HEK293T (cell line): ENCODE measurements at regions not wholly inside any gene's neighbourhood (a gene's known extent, or its start where the extent isn't known, plus 50 kb on each side); places are given as distances from the start of the nearest gene placed in this dataset.

Experiments used
- CTCF ChIA-PET: fragments of 350-600 bp; formaldehyde crosslinking; extraction: SDS; loops from one replicate; lab custom pipeline; 2021; ENCODE audit warnings: antibody characterized with exemption, inconsistent platforms; lab: Yijun Ruan, JAX
- POLR2A ChIA-PET: fragments of 350-600 bp; formaldehyde crosslinking; extraction: SDS; loops from one replicate; lab custom pipeline; 2020; ENCODE audit warnings: antibody characterized with exemption, inconsistent platforms; lab: Yijun Ruan, JAX
- DNase-seq: peaks from one replicate; pipeline ENCODE4 v3.0.0; 2012; ENCODE audit warnings: mixed read lengths; ENCODE audit errors: extremely low spot score
- ARNT ChIP-seq: fragments of 450-650 bp; IDR thresholded peaks from 2 replicates; pipeline ENCODE4 v1.6.1; 2017; ENCODE audit warnings: mild to moderate bottlenecking
- BHLHE40 ChIP-seq: fragments of 450-650 bp; IDR thresholded peaks from 2 replicates; pipeline ENCODE4 v1.6.1; 2016; ENCODE audit warnings: mild to moderate bottlenecking, moderate library complexity, borderline replicate concordance
- CTBP1 ChIP-seq: fragments of 450-650 bp; IDR thresholded peaks from 2 replicates; pipeline ENCODE4 v1.6.1; 2016; ENCODE audit warnings: borderline replicate concordance
- ELF4 ChIP-seq: fragments of 450-650 bp; IDR thresholded peaks from 2 replicates; pipeline ENCODE4 v1.6.1; 2017; ENCODE audit warnings: antibody characterized with exemption
- FOXA1 ChIP-seq: fragments of 450-650 bp; IDR thresholded peaks from 2 replicates; pipeline ENCODE4 v1.6.1; 2016; ENCODE audit warnings: mild to moderate bottlenecking
- FOXK2 ChIP-seq: fragments of 450-650 bp; IDR thresholded peaks from 2 replicates; pipeline ENCODE4 v1.6.1; 2016; ENCODE audit warnings: mild to moderate bottlenecking
- FOXM1 ChIP-seq: fragments of 450-650 bp; IDR thresholded peaks from 2 replicates; pipeline ENCODE4 v1.6.1; 2017; ENCODE audit warnings: mild to moderate bottlenecking, borderline replicate concordance
- HDGF ChIP-seq: fragments of 450-650 bp; IDR thresholded peaks from 2 replicates; pipeline ENCODE4 v1.6.1; 2017; ENCODE audit warnings: antibody characterized with exemption, borderline replicate concordance
- L3MBTL2 ChIP-seq: fragments of 450-650 bp; conservative IDR thresholded peaks from 2 replicates; pipeline ENCODE4 v1.6.1; 2016; ENCODE audit warnings: mild to moderate bottlenecking
- LEF1 ChIP-seq: fragments of 450-650 bp; IDR thresholded peaks from 2 replicates; pipeline ENCODE4 v1.6.1; 2017; ENCODE audit warnings: mild to moderate bottlenecking, borderline replicate concordance
- NFRKB ChIP-seq: fragments of 450-650 bp; IDR thresholded peaks from 2 replicates; pipeline ENCODE4 v1.6.1; 2016; ENCODE audit warnings: mild to moderate bottlenecking, moderate library complexity
- SP1 ChIP-seq: fragments of 450-650 bp; IDR thresholded peaks from 2 replicates; pipeline ENCODE4 v1.6.1; 2017
- SUZ12 ChIP-seq: fragments of 450-650 bp; IDR thresholded peaks from 2 replicates; pipeline ENCODE4 v1.6.1; 2016; ENCODE audit warnings: mild to moderate bottlenecking
- TARDBP ChIP-seq: fragments of 450-650 bp; IDR thresholded peaks from 2 replicates; pipeline ENCODE4 v1.6.1; 2016
- ZNF384 ChIP-seq: fragments of 450-650 bp; IDR thresholded peaks from 2 replicates; pipeline ENCODE4 v1.6.1; 2016
- TF ChIP-seq, protein P1 (sequence below): fragments of 450-650 bp; IDR thresholded peaks from 2 replicates; pipeline ENCODE4 v1.6.1; 2016

DNA sequence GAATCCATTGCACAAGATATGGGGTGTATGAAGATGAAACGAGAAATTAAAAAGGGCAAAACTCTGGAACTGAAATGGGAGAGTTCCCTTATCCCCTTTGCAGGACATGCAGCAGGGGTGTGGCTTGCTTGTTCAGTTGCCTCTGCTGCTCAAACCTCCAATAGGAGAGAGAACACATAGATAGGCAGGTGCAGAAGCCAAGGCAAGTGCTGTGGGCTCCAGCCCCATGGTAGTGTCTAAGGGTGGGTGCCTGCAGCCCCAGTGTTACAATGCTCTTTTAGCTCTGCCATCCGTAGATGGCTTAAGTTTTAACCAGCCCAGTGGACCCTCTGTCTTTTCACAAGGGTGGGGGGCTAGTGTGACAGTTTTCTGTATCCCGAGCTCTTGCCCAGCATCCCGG, 69.7 kb downstream of the CMAS start:
- TF ChIP-seq SP1 (no peak), ELF4 (no peak), LEF1 (no peak), FOXM1 (no peak), NFRKB (no peak), FOXK2 (no peak), ZNF384 (no peak), FOXA1 (no peak), CTBP1 (no peak), ARNT (no peak), L3MBTL2 (no peak), TARDBP (no peak)
- TF ChIP-seq, protein P1, sequence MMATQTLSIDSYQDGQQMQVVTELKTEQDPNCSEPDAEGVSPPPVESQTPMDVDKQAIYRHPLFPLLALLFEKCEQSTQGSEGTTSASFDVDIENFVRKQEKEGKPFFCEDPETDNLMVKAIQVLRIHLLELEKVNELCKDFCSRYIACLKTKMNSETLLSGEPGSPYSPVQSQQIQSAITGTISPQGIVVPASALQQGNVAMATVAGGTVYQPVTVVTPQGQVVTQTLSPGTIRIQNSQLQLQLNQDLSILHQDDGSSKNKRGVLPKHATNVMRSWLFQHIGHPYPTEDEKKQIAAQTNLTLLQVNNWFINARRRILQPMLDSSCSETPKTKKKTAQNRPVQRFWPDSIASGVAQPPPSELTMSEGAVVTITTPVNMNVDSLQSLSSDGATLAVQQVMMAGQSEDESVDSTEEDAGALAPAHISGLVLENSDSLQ: no peak
- ChIA-PET CTCF (no interaction called here), POLR2A (no interaction called here)
- DNase-seq: no peak

DNA sequence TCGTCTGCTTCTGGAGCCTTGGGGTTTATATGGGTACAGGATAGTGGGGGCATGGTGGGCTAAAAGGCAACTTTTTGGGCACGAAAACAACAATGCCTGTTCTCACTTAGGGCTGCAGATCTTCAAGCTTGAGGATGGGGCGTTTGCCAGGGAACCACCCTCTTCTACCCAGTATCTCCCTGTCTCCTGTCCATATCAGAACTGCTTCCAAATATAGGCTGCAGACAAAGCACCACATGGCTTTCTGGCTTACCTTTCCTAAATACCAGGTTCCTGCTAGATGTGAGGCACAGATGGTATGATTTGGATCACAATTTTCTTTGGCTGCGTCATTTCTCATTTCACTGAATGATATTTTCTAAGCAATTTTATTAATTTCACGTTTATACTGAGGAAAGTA, 70.4 kb downstream of the CMAS start:
- TF ChIP-seq SP1: no peak
- no peak for TF ChIP-seq ARNT
- TF ChIP-seq FOXA1: no peak
- ChIA-PET CTCF (interaction anchor here (1.3 kb wide), 1 partner anchor 14 kb away, joined by 3 read pairs; no protein-coding TSS in a partner anchor), POLR2A (no interaction called here)
- no peak for DNase-seq

DNA sequence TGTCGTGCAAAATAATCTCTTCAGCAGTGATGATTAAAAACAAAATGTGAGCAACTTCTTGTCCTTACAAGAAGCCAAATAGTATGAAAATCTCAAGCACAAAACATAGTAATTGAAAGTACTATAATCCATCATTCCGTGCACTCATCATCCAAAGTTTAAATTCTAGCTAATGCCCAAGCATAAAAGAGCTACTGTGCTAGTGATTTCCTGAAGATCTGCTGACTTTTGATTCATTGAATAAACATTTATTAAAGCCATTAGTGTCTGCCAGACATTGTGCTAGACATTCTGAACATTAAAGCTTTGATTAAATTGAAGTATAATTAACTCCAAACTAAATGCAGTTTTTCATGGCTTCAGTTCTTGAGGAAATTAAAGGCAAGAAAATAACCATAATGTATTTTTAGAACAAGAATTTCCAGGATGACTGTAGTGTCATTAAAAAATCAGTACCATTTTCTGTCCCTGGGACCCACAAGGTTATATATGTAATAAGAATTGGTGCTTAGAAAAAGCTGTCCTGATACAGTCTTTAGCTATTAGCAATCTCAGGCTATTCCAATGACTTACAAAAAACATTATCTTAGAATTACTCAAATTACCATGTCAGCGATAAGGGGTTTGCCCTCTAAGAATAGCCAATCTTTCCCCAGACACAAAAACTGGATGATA, 71.7 kb downstream of the CMAS start:
- POLR2A ChIA-PET: no interaction called here
- CTCF ChIA-PET: interaction anchor here (1.3 kb wide), 1 partner anchor 15 kb away, joined by 3 read pairs; no protein-coding TSS in a partner anchor
- TF ChIP-seq ARNT: no peak
- no peak for TF ChIP-seq HDGF
- TF ChIP-seq L3MBTL2: no peak
- no peak for TF ChIP-seq SP1
- no peak for TF ChIP-seq SUZ12
- no peak for TF ChIP-seq LEF1
- no peak for TF ChIP-seq NFRKB
- TF ChIP-seq ZNF384: no peak
- TF ChIP-seq, protein P1: no peak
- TF ChIP-seq ELF4: no peak
- TF ChIP-seq CTBP1: no peak
- DNase-seq: no peak

DNA sequence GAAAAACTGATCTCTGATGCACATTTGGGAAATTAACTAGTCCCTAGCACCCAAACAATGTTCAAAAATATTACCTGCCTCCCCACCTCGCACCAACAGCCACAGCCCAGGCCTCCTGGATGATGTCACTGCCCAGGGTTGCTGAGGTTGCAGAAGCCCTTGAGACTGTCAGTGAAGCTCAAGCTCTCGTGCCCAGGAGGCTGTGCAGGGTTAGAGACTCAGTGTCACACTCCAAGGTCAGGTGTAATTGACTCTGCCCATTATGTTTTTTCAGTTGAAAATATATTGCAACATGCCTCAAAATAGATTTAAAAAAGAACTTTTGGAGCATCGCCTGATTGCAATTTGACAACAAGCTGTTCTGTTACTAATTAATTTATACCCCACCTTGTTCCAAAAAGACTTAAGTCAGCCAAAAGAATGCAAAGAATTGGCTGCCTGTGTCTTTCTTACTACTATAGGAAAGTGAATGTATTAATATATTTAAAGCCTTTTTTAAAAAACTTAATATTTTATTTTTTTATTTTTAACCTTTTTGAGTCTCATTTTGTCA, 72.3 kb downstream of the CMAS start:
- TF ChIP-seq CTBP1: no peak
- no peak for TF ChIP-seq FOXA1
- no peak for TF ChIP-seq LEF1
- no peak for TF ChIP-seq FOXK2
- TF ChIP-seq SUZ12: no peak
- TF ChIP-seq FOXM1: no peak
- no peak for TF ChIP-seq ZNF384
- TF ChIP-seq SP1: no peak
- no peak for TF ChIP-seq TARDBP
- TF ChIP-seq BHLHE40: no peak
- no peak for TF ChIP-seq L3MBTL2
- no peak for TF ChIP-seq HDGF
- no peak for TF ChIP-seq NFRKB
- TF ChIP-seq ELF4: no peak
- TF ChIP-seq ARNT: no peak
- TF ChIP-seq, protein P1: no peak
- ChIA-PET POLR2A (no interaction called here), CTCF (no interaction called here)
- DNase-seq: no peak

DNA sequence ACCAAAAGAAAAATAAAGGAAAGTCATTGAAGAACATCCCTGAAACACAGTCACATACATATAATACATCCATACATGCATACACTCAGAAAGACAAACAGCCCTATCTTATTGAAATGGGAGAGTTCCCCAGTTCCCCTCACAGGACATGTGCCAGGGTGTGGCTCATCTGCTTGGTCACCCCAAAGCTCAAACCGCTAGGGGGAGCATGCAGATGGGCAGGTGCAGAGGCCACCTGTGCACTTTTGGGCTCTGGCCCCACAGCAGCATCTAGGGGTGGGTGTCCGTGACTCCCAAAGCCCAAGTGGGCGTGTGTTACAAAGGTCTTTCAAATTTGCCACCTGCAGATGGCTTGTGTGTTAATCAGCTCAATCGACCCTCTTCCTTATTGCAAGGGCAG, 75.2 kb downstream of the CMAS start:
- CTCF ChIA-PET: interaction anchor here (0.6 to 0.7 kb wide), 2 partner anchors 39 to 154 kb away, joined by 3 to 4 read pairs; no protein-coding TSS in a partner anchor
- no peak for DNase-seq
- POLR2A ChIA-PET: no interaction called here
- TF ChIP-seq LEF1 (no peak), ELF4 (no peak), FOXM1 (no peak), CTBP1 (no peak), ZNF384 (no peak), SP1 (no peak), L3MBTL2 (no peak), BHLHE40 (no peak), TARDBP (no peak), NFRKB (no peak), SUZ12 (no peak), HDGF (no peak), FOXK2 (no peak), FOXA1 (no peak)
- TF ChIP-seq, protein P1: no peak

DNA sequence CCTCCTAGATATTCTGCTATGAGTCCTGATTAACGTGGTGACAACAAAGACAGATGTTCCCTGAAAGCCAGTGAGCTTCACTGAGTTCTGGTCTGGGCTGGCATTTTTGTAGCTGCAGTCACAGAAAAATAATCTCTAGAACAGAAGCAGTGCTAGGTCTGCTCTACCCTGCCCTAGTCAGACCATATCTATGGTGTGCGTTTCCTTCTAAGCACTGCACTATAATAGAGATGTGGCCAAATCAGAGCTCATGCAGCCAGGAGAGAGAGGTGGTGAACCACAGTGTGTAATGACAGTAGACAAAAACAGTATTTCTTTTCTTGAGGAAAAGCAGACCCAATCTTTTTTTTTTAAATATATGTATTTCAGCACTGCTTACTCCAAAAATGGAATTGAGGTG, 76.3 kb downstream of the CMAS start:
- POLR2A ChIA-PET: no interaction called here
- no peak for DNase-seq
- no peak for TF ChIP-seq TARDBP
- no peak for TF ChIP-seq CTBP1
- no peak for TF ChIP-seq FOXM1
- TF ChIP-seq, protein P1: no peak
- TF ChIP-seq ELF4: no peak
- TF ChIP-seq HDGF: no peak
- TF ChIP-seq ZNF384: no peak
- no peak for TF ChIP-seq SP1
- no peak for TF ChIP-seq FOXA1
- no peak for TF ChIP-seq SUZ12
- TF ChIP-seq L3MBTL2: no peak
- no peak for TF ChIP-seq LEF1
- TF ChIP-seq FOXK2: no peak
- no peak for TF ChIP-seq BHLHE40
- TF ChIP-seq ARNT: no peak
- no peak for TF ChIP-seq NFRKB
- CTCF ChIA-PET: no interaction called here
